ENCODE measurements at regions not wholly inside any gene's neighbourhood (a gene's known extent, or its start where the extent isn't known, plus 50 kb on each side); places are given as distances from the start of the nearest gene placed in this dataset.
A peak's percentile ranks its signal among the peaks of the same experiment; 100 is the strongest.

DNA sequence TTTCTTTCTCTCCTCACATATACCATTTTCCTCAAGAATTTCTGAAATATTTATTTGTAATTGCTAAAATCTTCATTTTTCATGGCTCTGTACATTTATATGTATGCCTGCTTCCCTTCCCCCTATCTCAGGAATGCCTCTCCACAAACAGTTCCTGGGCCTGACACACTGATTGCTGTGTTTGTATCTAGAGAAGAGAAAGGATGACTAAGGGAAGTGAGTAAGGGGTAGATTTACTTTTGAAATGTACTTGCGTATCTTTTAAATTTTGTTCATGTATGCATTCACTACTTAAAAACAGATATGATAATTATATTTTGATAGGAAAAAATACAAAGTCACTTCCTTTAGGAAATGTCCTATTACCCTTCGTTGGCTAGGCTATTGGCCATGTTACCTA is 790.8 kb downstream of the PCDH18 start:
- no TSS peak for BruUV-seq (replicated peaks)
- POLR2A ChIA-PET (ENCODE audit: unreplicated experiment): no interaction called here
- CTCF ChIA-PET: no interaction called here
- no peaks in the 10 kb centered on the region for H3K27me3 ChIP-seq (ENCODE audit: low read length)
- H3F3A ChIP-seq (ENCODE audit: low read length, unreplicated experiment): no peaks in the 10 kb centered on the region
- ATAC-seq (peak; percentile 89), DNase-seq (peak; percentile 57)
- no peaks in the 10 kb centered on the region for H3K79me2 ChIP-seq (ENCODE audit: low read length)
- intact Hi-C loops (cut with micrococcal nuclease): no loop called here
- no peaks in the 10 kb centered on the region for H3K9me2 ChIP-seq (replicated peaks; ENCODE audit: low read length)
- no peaks in the 10 kb centered on the region for H4K20me1 ChIP-seq (ENCODE audit: low read length)
- H3K9ac ChIP-seq (ENCODE audit: low read length): peak overlapping the region; percentile 52
- H3K4me2 ChIP-seq (ENCODE audit: low read length): peak overlapping the region; percentile 63
- H3K4me1 ChIP-seq (ENCODE audit: insufficient read depth, low read length): peaks cover 15% of the 10 kb centered on the region
- 0 out of 2 replicates have a peak overlapping the region, but pooled peaks have one; percentile 27 for H3K4me3 ChIP-seq (ENCODE audit: low read length)
- TF ChIP-seq, protein P1, sequence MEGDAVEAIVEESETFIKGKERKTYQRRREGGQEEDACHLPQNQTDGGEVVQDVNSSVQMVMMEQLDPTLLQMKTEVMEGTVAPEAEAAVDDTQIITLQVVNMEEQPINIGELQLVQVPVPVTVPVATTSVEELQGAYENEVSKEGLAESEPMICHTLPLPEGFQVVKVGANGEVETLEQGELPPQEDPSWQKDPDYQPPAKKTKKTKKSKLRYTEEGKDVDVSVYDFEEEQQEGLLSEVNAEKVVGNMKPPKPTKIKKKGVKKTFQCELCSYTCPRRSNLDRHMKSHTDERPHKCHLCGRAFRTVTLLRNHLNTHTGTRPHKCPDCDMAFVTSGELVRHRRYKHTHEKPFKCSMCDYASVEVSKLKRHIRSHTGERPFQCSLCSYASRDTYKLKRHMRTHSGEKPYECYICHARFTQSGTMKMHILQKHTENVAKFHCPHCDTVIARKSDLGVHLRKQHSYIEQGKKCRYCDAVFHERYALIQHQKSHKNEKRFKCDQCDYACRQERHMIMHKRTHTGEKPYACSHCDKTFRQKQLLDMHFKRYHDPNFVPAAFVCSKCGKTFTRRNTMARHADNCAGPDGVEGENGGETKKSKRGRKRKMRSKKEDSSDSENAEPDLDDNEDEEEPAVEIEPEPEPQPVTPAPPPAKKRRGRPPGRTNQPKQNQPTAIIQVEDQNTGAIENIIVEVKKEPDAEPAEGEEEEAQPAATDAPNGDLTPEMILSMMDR (conservative IDR thresholded peaks at IDR 0.05; ENCODE audit: low read depth, low read length): no peak
- TF ChIP-seq EZH2phosphoT487 (IDR thresholded peaks at IDR 0.05; ENCODE audit: borderline replicate concordance, low read length): no peak
- TF ChIP-seq EZH2 (IDR thresholded peaks at IDR 0.05; ENCODE audit: low read length, unreplicated experiment): no peak
- H2AFZ ChIP-seq (ENCODE audit: low read length): peak overlapping the region; percentile 84; the same call in 1 of the 2 replicates
- H3K36me3 ChIP-seq (ENCODE audit: low read depth, low read length): no peaks in the 10 kb centered on the region
- peak overlapping the region; percentile 78 for H3K27ac ChIP-seq (ENCODE audit: low read length)
- no peaks in the 10 kb centered on the region for H3K9me3 ChIP-seq (ENCODE audit: low read length)

DNA sequence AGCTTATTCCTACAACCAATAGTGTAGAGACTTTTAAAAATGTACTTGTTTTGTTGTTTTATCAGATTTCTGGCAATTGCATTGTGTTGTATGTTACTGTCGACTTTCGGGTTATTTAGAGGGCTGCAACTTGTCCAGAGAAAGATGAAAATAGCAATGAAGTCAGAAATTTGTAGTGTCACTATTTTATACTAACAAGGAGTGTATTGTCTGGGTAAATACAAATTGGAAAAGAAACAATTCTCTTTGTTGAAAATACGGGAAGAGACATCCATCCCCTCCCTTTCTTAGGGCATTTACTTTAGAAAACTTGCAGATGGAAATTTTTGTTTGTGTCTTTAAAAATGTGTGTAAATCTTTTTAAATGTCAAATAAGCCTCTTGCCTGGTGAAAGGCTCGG is 792.0 kb downstream of the PCDH18 start:
- H3K9ac ChIP-seq (ENCODE audit: low read length): no peak overlapping the region
- H3F3A ChIP-seq (ENCODE audit: low read length, unreplicated experiment): no peaks in the 10 kb centered on the region
- H3K9me2 ChIP-seq (replicated peaks; ENCODE audit: low read length): no peaks in the 10 kb centered on the region
- ChIA-PET POLR2A (ENCODE audit: unreplicated experiment) (no interaction called here), CTCF (no interaction called here)
- no peaks in the 10 kb centered on the region for H3K9me3 ChIP-seq (ENCODE audit: low read length)
- no TSS peak for BruUV-seq (replicated peaks)
- no peaks in the 10 kb centered on the region for H3K79me2 ChIP-seq (ENCODE audit: low read length)
- ATAC-seq (no peak), DNase-seq (no peak)
- H3K4me1 ChIP-seq (ENCODE audit: insufficient read depth, low read length): peaks cover 15% of the 10 kb centered on the region
- H3K27ac ChIP-seq (ENCODE audit: low read length): no peak overlapping the region
- no peaks in the 10 kb centered on the region for H4K20me1 ChIP-seq (ENCODE audit: low read length)
- H3K27me3 ChIP-seq (ENCODE audit: low read length): no peaks in the 10 kb centered on the region
- H2AFZ ChIP-seq (ENCODE audit: low read length): no peak overlapping the region
- H3K36me3 ChIP-seq (ENCODE audit: low read depth, low read length): no peaks in the 10 kb centered on the region
- H3K4me2 ChIP-seq (ENCODE audit: low read length): no peak overlapping the region
- TF ChIP-seq EZH2phosphoT487 (IDR thresholded peaks at IDR 0.05; ENCODE audit: borderline replicate concordance, low read length): no peak
- TF ChIP-seq, protein P1 (conservative IDR thresholded peaks at IDR 0.05; ENCODE audit: low read depth, low read length): no peak
- TF ChIP-seq EZH2 (IDR thresholded peaks at IDR 0.05; ENCODE audit: low read length, unreplicated experiment): no peak
- H3K4me3 ChIP-seq (ENCODE audit: low read length): no peak overlapping the region
- intact Hi-C loops (cut with micrococcal nuclease): no loop called here

DNA sequence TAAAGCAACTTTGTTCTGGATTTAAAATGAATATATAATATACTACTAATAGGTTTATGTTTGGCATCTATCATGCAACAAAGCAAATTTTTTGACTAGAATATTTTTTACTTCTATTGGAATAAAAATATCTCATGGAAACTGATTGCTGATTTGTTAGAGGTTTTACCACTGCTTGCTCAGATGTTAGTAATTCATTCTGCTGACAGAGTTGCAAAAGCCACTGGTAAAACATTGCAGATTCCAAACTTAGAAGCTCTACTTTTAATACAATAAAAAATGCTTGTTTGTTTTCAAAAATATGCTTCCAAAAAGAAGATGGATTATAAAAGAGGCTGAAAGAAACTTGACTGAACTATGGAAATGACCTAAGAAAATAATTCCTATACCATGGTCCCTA is 795.2 kb downstream of the PCDH18 start:
- Histone ChIP-seq H3K4me2 (ENCODE audit: low read length) (no peak overlapping the region), H3K27ac (ENCODE audit: low read length) (no peak overlapping the region), H3K79me2 (ENCODE audit: low read length) (no peaks in the 10 kb centered on the region), H3K9me3 (ENCODE audit: low read length) (no peaks in the 10 kb centered on the region), H3K9me2 (replicated peaks; ENCODE audit: low read length) (no peaks in the 10 kb centered on the region), H2AFZ (ENCODE audit: low read length) (no peak overlapping the region), H4K20me1 (ENCODE audit: low read length) (no peaks in the 10 kb centered on the region), H3F3A (ENCODE audit: low read length, unreplicated experiment) (no peaks in the 10 kb centered on the region), H3K27me3 (ENCODE audit: low read length) (no peaks in the 10 kb centered on the region), H3K36me3 (ENCODE audit: low read depth, low read length) (no peaks in the 10 kb centered on the region), H3K4me3 (ENCODE audit: low read length) (no peak overlapping the region), H3K9ac (ENCODE audit: low read length) (no peak overlapping the region), H3K4me1 (ENCODE audit: insufficient read depth, low read length) (peaks cover 11% of the 10 kb centered on the region)
- ATAC-seq (no peak), DNase-seq (no peak)
- POLR2A ChIA-PET (ENCODE audit: unreplicated experiment): no interaction called here
- no TSS peak for BruUV-seq (replicated peaks)
- CTCF ChIA-PET: no interaction called here
- intact Hi-C loops (cut with micrococcal nuclease): no loop called here
- TF ChIP-seq, protein P1 (conservative IDR thresholded peaks at IDR 0.05; ENCODE audit: low read depth, low read length): no peak
- TF ChIP-seq EZH2 (IDR thresholded peaks at IDR 0.05; ENCODE audit: low read length, unreplicated experiment) (no peak), EZH2phosphoT487 (IDR thresholded peaks at IDR 0.05; ENCODE audit: borderline replicate concordance, low read length) (no peak)
